ENCODE measurements at regions not wholly inside any gene's neighbourhood (a gene's known extent, or its start where the extent isn't known, plus 50 kb on each side); places are given as distances from the start of the nearest gene placed in this dataset.

DNA sequence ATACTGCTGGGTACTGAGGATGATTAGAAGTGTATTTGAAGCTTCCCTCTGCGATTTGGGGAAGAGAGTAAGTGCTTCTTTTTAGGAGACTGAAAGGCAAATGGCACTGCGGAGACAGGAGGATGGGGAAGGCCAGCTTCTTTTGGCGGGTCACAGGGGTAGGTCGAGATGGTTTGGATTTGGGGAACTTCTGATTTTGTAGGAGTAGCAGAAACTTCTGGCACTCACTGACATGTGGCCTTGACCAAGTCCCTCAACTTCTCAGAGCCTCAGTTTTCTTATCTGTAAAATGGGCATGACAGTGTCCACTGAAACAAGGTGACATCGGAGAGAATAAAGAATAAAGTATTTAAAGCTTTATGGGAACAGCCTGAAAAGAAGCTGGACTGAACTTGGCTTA is 59.8 kb upstream of the WDR11 start (continued):
- TF ChIP-seq, protein P1, sequence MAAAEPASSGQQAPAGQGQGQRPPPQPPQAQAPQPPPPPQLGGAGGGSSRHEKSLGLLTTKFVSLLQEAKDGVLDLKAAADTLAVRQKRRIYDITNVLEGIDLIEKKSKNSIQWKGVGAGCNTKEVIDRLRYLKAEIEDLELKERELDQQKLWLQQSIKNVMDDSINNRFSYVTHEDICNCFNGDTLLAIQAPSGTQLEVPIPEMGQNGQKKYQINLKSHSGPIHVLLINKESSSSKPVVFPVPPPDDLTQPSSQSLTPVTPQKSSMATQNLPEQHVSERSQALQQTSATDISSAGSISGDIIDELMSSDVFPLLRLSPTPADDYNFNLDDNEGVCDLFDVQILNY (CRISPR knock-in tag; IDR thresholded peaks at IDR 0.05): no peak
- TF ChIP-seq, protein P2, sequence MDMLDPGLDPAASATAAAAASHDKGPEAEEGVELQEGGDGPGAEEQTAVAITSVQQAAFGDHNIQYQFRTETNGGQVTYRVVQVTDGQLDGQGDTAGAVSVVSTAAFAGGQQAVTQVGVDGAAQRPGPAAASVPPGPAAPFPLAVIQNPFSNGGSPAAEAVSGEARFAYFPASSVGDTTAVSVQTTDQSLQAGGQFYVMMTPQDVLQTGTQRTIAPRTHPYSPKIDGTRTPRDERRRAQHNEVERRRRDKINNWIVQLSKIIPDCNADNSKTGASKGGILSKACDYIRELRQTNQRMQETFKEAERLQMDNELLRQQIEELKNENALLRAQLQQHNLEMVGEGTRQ (CRISPR knock-in tag; IDR thresholded peaks at IDR 0.05): no peak
- TF ChIP-seq, protein P3, sequence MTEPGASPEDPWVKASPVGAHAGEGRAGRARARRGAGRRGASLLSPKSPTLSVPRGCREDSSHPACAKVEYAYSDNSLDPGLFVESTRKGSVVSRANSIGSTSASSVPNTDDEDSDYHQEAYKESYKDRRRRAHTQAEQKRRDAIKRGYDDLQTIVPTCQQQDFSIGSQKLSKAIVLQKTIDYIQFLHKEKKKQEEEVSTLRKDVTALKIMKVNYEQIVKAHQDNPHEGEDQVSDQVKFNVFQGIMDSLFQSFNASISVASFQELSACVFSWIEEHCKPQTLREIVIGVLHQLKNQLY (CRISPR knock-in tag; IDR thresholded peaks at IDR 0.05): no peak

DNA sequence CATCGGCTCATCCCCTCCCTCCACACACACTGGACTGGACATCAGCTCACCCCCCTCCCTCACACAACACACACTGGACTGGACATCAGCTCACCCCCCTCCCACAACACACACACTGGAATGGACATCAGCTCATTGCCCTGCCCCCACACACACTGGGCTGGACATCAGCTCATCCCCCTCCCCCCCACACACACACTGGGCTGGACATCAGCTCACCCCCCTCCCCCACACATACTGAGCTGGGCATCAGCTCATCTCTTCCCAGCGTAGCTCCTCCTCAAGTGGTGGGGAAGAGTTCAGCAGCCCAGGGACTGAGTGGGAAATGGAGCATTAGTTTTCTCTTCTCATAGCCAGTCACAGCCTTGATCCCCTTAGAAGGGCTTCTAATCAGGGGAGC is 58.1 kb upstream of the WDR11 start:
- DNase-seq (ENCODE audit: low spot score) (no peak), ATAC-seq (no peak)
- no peak overlapping the region for H3K27ac Mint-ChIP-seq
- H3K9me3 Mint-ChIP-seq: peaks cover 16% of the 10 kb centered on the region
- no peaks in the 10 kb centered on the region for H3K27me3 Mint-ChIP-seq (ENCODE audit: low read depth)
- POLR2A ChIA-PET: no interaction called here
- peaks cover 12% of the 10 kb centered on the region for H3K36me3 Mint-ChIP-seq
- CTCF ChIA-PET: interaction anchor here (1.3 kb wide), 1 partner anchor 12 kb away, joined by 5 read pairs; no protein-coding TSS in a partner anchor
- TF ChIP-seq OVOL2 (CRISPR knock-in tag; IDR thresholded peaks at IDR 0.05; ENCODE audit: borderline replicate concordance) (no peak), ZNF138 (CRISPR knock-in tag; conservative IDR thresholded peaks at IDR 0.05) (no peak), ZNF671 (CRISPR knock-in tag; IDR thresholded peaks at IDR 0.05) (no peak), PRRX2 (CRISPR knock-in tag; IDR thresholded peaks at IDR 0.05) (no peak), ZBTB21 (CRISPR knock-in tag; IDR thresholded peaks at IDR 0.05; ENCODE audit: borderline replicate concordance) (no peak), RORB (CRISPR knock-in tag; IDR thresholded peaks at IDR 0.05) (no peak), CBFB (CRISPR knock-in tag; IDR thresholded peaks at IDR 0.05; ENCODE audit: low read depth) (no peak), NR2C2 (CRISPR knock-in tag; IDR thresholded peaks at IDR 0.05) (no peak), NFATC4 (CRISPR knock-in tag; IDR thresholded peaks at IDR 0.05) (no peak), ELF4 (CRISPR knock-in tag; IDR thresholded peaks at IDR 0.05; ENCODE audit: low read depth) (no peak), SMAD3 (CRISPR knock-in tag; IDR thresholded peaks at IDR 0.05; ENCODE audit: borderline replicate concordance) (no peak)
- TF ChIP-seq, protein P4, sequence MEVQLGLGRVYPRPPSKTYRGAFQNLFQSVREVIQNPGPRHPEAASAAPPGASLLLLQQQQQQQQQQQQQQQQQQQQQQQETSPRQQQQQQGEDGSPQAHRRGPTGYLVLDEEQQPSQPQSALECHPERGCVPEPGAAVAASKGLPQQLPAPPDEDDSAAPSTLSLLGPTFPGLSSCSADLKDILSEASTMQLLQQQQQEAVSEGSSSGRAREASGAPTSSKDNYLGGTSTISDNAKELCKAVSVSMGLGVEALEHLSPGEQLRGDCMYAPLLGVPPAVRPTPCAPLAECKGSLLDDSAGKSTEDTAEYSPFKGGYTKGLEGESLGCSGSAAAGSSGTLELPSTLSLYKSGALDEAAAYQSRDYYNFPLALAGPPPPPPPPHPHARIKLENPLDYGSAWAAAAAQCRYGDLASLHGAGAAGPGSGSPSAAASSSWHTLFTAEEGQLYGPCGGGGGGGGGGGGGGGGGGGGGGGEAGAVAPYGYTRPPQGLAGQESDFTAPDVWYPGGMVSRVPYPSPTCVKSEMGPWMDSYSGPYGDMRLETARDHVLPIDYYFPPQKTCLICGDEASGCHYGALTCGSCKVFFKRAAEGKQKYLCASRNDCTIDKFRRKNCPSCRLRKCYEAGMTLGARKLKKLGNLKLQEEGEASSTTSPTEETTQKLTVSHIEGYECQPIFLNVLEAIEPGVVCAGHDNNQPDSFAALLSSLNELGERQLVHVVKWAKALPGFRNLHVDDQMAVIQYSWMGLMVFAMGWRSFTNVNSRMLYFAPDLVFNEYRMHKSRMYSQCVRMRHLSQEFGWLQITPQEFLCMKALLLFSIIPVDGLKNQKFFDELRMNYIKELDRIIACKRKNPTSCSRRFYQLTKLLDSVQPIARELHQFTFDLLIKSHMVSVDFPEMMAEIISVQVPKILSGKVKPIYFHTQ (CRISPR knock-in tag; IDR thresholded peaks at IDR 0.05): no peak
- TF ChIP-seq, protein P3 (CRISPR knock-in tag; IDR thresholded peaks at IDR 0.05): no peak
- TF ChIP-seq, protein P1 (CRISPR knock-in tag; IDR thresholded peaks at IDR 0.05): no peak
- TF ChIP-seq, protein P5, sequence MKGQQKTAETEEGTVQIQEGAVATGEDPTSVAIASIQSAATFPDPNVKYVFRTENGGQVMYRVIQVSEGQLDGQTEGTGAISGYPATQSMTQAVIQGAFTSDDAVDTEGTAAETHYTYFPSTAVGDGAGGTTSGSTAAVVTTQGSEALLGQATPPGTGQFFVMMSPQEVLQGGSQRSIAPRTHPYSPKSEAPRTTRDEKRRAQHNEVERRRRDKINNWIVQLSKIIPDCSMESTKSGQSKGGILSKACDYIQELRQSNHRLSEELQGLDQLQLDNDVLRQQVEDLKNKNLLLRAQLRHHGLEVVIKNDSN (CRISPR knock-in tag; IDR thresholded peaks at IDR 0.05): no peak
- TF ChIP-seq, protein P6, sequence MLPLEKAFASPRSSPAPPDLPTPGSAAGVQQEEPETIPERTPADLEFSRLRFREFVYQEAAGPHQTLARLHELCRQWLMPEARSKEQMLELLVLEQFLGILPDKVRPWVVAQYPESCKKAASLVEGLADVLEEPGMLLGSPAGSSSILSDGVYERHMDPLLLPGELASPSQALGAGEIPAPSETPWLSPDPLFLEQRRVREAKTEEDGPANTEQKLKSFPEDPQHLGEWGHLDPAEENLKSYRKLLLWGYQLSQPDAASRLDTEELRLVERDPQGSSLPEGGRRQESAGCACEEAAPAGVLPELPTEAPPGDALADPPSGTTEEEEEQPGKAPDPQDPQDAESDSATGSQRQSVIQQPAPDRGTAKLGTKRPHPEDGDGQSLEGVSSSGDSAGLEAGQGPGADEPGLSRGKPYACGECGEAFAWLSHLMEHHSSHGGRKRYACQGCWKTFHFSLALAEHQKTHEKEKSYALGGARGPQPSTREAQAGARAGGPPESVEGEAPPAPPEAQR (CRISPR knock-in tag; IDR thresholded peaks at IDR 0.05): no peak
- TF ChIP-seq, protein P7, sequence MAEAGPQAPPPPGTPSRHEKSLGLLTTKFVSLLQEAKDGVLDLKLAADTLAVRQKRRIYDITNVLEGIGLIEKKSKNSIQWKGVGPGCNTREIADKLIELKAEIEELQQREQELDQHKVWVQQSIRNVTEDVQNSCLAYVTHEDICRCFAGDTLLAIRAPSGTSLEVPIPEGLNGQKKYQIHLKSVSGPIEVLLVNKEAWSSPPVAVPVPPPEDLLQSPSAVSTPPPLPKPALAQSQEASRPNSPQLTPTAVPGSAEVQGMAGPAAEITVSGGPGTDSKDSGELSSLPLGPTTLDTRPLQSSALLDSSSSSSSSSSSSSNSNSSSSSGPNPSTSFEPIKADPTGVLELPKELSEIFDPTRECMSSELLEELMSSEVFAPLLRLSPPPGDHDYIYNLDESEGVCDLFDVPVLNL (CRISPR knock-in tag; IDR thresholded peaks at IDR 0.05; ENCODE audit: borderline replicate concordance, low read depth): no peak
- TF ChIP-seq, protein P8, sequence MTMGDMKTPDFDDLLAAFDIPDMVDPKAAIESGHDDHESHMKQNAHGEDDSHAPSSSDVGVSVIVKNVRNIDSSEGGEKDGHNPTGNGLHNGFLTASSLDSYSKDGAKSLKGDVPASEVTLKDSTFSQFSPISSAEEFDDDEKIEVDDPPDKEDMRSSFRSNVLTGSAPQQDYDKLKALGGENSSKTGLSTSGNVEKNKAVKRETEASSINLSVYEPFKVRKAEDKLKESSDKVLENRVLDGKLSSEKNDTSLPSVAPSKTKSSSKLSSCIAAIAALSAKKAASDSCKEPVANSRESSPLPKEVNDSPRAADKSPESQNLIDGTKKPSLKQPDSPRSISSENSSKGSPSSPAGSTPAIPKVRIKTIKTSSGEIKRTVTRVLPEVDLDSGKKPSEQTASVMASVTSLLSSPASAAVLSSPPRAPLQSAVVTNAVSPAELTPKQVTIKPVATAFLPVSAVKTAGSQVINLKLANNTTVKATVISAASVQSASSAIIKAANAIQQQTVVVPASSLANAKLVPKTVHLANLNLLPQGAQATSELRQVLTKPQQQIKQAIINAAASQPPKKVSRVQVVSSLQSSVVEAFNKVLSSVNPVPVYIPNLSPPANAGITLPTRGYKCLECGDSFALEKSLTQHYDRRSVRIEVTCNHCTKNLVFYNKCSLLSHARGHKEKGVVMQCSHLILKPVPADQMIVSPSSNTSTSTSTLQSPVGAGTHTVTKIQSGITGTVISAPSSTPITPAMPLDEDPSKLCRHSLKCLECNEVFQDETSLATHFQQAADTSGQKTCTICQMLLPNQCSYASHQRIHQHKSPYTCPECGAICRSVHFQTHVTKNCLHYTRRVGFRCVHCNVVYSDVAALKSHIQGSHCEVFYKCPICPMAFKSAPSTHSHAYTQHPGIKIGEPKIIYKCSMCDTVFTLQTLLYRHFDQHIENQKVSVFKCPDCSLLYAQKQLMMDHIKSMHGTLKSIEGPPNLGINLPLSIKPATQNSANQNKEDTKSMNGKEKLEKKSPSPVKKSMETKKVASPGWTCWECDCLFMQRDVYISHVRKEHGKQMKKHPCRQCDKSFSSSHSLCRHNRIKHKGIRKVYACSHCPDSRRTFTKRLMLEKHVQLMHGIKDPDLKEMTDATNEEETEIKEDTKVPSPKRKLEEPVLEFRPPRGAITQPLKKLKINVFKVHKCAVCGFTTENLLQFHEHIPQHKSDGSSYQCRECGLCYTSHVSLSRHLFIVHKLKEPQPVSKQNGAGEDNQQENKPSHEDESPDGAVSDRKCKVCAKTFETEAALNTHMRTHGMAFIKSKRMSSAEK (CRISPR knock-in tag; IDR thresholded peaks at IDR 0.05; ENCODE audit: borderline replicate concordance): no peak
- H3K4me1 Mint-ChIP-seq: peaks cover 17% of the 10 kb centered on the region
- H3K4me3 Mint-ChIP-seq: no peak overlapping the region
